Central memory CD4-positive, alpha-beta T cell (primary cell): ENCODE measurements at regions not wholly inside any gene's neighbourhood (a gene's known extent, or its start where the extent isn't known, plus 50 kb on each side); places are given as distances from the start of the nearest gene placed in this dataset.
"Not testable (repeated sequence)": the region's sequence is repeated elsewhere in the genome, so short reads cannot be mapped to it uniquely, and the experiment has no call there.

ENCODE experiments used
- DNase-seq: peaks from one replicate; pipeline ENCODE4 v3.0.0; 2022

DNA sequence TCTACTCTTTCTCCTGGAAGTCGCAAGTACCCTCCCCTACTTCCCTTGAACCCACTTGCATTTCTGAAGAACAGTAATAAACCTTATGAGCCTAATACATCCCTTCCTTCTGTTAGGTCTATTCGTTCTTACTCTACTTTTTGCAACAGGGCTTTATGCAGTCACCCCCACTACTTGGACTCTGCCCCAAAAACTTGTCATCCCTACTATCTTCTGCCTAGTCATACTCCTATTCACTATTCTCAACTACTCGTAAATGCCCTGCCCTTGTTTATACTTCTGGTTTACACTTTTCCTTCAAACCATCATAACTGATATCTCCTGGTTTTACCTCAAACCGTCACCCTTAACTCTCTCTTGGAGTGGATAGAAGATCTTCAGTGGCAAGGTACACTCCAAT, 55.2 kb upstream of the SLIT2 start:
- no peak for DNase-seq

DNA sequence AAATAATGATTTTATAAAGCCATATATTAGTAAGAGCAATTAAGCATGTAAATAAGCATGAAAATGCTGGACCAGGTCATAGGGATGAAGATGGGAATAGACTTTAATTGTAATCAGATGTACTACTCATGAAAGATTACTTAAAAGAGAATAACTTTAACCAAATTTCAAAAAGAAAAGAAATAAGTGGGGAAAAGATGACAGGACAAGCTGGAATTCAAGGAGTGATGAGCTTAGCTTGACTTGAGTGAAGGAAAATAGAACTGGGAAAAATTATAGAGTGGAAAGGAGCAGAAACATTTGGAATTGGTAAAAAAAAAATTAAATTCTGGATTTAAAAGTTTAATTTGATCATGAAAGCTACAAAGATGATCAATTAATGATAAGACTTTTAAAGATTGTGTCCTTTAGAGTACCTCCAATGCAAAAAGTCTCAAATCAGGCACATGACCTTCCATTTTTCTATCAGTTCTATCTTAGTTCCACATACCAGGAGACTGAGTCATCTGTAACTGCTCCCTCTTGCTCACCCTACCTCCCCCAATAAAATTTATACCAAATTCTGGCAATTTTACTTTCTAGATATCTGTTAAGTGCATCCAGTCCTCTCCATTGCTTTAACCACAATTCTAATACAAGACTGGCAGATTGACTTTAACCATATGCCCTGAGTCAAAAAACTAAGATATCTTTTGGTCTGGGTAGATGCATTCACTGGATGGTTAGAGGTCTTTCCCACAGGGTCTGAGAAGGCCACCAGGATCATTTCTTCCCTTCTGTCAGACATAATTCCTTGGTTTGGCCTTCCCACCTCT, 56.4 kb upstream of the SLIT2 start:
- DNase-seq: no peak

DNA sequence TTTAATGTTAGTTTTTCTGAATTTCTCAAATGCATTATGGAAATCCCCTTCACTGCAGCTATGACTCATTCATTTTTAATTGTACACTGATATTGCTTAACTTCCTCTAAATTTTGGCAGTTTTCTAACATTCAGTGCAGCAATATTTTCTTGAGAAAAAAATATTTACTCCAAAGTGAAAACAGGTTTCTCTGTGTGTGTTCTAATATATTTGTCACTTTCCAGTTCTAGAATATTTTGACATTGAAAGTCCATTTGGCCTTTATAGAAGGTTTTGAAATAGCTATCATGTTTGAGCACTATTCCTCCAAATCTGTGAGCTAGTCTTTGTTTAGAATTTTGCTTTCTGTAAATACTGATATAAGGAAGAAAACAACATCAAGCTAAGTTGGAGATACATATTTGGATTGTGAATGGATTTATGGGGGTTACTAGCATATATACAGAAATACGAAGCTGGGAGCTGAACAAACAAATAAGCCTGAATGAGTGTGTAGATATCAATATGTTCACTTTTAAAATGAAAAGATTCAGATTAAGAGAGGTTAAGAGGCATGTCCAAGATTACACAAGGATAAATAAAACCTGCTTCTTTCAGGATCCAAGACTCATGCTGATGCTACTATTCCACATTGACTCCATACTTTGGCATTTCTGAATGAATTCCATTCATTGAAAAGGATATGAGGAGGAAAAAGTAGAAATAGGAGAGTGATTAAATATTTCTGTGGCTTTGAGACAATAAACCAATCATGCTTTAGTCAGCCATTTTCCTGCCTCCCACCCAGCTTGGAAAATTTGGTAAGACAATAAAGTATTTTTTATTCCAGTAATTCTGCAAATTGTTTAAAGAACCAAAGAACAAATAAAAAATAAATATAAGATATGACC, 57.3 kb upstream of the SLIT2 start:
- DNase-seq: no peak

DNA sequence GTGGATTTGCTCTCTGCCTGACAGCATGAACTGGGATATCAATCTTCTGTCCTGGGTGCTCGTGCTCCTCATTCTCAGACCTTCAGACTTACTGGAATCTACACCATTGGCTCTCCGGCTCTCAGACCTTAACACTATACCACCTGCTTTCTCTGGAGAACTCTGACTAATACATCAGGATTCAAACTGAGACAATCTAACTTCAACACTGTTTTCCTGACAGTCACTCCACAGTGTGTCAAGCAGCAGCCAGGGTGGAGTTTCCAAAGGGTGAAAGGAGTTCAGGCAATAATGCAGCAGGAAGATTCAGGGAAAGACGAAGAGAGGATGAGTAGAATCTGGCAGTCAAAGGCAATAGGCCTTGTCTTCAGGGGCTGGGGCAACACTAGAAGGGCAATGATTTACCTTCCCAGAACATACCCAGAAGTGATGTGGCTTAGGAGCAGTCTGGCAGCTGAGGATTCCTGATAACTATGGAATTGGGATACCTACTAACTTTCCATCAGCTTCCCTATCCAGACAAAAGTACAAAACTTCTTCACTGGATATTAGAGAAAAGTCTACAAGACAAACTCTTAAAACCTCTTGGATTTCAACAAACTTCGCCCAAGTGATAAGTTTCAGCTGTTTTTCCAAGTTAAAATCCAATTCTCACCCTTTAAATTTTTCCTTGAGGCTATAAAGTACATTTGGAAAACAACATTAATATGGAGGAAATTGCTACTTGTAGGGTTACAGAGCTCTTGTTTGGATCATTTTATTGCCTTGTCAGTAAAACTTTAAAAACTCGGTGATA, 58.4 kb upstream of the SLIT2 start:
- DNase-seq: no peak

DNA sequence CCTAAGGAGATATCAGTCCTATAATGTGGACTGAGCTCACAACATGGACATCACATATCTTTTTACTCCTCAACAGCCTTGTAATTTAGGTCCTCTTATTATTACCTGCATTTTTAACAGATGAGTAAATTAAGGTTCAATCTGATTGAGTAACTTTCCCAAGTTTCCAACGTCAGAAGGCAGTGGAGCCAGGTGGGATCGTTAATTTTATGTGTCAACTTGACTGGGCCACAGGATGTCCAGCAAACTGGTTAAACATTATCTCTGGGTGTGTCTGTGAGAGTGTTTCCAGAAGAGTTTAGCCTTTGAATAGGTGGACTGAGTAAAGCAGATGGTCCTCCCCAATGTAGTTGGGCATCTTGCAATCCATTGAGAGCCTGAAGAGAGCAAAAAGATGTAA, 59.0 kb upstream of the SLIT2 start:
- no peak for DNase-seq

DNA sequence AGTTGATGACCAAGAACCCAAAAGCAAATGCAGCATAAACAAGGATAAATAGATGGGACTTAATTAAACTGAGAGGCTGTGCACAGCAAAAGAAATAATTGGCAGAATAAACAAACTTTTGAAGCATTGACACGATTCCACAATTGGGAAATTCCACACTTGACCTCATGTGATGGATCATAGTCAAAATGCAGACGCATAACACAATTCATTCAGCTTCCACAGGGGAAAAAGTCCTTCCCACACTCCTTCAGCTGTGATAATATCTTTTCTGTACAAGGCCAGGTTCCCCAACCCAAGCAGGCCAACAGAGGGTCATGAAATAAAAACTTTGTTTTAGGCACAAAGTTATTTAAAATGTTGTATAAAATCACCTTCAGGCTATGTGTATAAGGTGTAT, 66.6 kb upstream of the SLIT2 start:
- DNase-seq: no peak

DNA sequence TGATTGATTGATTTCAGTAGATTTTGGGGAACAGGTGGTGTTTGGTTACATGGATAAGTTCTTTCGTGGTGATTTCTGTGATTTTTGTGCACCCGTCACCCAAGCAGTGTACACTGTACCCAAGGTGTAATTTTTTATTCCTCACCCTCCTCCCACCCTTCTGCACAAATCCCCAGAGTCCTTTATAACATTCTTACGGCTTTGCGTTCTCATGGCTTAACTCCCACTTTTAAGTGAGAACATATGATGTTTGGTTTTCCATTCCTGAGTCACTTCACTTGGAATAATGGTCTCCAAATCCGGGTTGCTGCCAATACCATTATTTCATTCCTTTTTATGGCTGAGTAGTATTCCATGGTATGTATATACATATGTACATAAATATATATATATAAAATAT, 68.6 kb upstream of the SLIT2 start:
- DNase-seq: not testable (repeated sequence)

DNA sequence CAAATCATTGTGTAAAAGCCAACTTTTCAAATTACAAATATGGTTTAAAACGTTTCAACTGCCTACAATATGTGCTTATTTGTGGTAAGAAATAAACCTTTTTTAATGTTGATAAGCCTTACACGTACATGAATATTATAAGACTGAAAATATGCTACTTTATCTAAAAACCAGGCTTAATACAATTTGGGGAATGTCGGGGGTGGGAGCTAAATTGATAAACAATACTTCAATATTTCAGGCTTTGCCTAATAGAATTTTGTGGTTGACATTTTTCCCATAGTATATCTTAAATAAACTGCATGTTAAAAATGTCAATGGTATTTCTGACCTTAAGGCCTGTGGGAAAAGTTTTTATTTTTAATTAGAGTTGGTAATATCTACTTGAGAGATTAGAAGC, 69.8 kb upstream of the SLIT2 start:
- DNase-seq: no peak

DNA sequence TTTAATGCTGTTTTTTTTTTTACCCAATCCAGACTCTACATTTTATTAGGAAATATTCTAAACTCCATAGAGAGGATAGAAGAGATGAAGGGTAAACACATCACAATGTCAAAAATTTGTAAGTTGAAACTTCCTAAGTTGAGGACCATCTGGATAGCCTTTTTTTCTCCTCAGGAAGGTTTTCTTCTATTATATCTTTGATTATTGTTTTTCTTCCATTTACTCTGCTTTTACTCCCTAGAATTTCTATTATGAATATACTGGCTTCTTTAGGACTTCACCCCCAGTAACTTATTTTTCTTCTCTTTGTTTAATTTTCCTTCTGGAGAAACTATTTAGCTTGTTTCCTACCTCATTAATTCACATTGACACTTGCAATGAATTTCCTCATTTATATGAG, 71.2 kb upstream of the SLIT2 start:
- DNase-seq: no peak

DNA sequence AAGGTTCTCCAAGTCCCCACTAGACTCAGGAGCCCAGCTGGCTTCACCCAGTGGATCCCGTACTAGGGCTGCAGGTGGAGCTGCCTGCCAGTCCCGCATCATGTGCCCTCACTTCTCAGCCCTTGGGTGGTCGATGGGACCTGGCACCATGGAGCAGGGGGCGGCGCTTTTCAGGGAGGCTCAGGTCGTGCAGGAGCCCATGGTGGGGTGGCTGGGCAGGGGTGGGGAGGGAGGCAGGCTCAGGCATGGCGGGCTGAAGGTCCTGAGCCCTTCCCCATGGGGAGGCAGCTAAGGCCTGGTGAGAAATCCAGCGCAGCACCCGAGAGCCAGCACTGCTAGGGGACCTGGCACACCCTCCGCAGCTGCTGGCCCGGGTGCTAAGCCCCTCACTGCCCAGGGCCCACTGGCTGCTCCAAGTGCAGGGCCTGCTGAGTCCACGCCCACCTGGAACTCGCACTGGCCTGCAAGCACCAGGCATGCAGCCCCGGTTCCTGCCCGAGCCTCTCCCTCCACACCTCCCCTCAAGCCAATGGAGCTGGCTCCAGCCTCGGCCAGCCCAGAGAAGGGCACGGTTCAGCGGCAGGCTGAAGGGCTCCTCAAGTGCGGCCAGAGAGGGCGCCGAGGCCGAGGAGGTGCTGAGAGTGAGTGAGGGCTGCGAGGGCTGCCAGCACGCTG, 72.7 kb upstream of the SLIT2 start:
- DNase-seq: no peak

DNA sequence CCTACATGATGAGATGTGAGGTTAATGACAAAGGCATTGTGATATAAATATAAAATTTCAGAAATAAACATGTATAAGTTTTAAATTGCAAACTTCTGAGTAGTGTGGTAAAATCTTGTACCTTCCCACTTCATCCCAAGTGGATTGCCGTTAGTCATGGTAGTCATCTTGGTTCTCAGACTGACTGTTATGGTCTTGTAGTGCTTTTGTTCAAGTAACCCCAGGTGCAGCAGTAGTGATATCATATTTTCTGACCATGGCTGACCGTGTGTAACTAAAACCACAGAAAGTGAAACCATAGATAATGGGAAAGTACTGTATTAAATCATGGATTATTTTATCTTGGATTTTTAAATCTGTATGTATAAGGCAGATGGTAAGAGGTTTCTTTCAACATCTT, 74.8 kb upstream of the SLIT2 start:
- no peak for DNase-seq

DNA sequence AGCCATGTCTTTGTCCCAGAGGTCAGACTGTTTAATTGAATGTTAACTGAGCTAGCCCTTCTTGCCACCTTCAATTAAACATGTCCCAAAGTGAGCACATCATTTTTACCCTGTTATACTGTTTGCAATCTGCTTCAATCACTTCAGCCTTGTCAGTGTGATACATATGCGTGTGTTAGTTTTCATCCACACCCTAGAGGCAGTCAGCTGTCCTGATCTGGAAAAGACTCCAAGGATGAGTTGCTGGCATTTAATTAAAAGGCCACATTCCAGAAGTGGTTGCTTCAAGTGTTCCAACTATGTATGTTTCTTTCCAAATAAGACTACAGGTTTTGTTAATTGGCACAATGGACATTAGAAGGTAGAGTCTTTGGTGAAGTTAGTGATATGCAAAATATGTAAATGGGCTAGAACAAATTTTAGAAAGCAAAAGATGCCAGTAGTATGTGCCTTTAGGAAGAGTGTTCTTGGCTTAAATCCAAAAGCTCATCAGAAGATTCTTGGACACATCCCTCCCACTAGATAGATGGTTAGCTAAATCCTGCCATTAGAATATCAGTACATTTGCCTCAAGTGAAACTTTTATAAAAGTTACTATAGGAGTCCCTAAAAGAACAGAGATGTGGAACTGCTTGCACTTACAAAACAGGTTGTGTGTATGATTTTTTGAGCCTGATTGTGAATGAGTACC, 79.5 kb upstream of the SLIT2 start:
- no peak for DNase-seq

DNA sequence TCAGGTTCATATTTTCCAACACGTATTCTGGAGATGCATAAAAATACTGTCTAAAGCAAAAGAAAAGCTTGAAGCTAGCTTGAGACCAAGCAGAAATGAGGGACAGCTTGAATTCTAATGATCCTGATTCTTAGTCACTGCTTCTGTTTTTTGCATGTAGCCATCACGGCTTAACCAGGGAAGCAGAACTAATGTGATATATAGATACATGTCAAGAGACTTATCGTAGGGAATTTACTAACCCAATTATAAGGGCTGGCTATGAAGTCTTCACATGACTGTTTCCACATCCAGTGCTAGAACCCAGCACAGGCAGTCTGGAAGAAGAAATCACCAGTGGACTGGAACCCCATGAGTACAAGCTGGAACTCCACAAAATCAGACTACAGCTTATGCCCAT, 85.2 kb upstream of the SLIT2 start:
- no peak for DNase-seq

DNA sequence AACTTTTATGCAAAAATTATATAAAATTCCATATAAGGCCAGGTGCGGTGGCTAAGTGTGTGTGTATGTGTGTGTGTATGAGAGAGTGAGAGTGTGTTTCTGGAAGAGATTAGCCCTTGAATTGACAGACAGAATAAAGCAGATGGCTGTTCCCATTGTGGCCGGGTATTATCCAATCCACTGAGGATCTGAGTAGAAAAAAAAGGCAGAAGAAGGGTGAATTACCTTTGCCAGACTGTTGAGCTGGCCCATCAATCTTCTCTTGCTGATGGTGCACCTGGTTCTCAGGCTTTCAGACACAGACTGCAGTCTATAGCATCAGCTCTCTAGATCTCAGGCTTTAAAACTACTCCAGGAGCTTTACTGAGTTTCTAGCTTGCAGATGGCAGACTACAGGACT, 92.2 kb upstream of the SLIT2 start:
- no peak for DNase-seq

DNA sequence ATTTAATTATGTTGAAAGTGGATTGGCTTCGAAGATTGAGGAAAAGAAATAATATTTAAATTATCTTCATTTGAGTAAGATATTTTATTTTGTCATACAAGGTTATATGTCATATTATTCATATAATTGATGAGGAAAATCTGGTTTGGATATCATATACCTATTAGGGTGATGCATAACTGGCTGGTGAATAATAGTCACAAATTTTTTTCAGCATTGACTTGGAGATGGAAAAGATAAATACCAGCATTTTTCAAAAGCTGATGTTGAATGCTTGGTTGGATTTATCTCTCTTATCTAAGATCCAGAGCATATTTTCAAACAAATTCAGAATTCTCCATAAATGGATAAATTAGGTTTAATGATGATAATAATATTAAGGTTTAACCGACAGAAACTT, 93.5 kb upstream of the SLIT2 start:
- no peak for DNase-seq

DNA sequence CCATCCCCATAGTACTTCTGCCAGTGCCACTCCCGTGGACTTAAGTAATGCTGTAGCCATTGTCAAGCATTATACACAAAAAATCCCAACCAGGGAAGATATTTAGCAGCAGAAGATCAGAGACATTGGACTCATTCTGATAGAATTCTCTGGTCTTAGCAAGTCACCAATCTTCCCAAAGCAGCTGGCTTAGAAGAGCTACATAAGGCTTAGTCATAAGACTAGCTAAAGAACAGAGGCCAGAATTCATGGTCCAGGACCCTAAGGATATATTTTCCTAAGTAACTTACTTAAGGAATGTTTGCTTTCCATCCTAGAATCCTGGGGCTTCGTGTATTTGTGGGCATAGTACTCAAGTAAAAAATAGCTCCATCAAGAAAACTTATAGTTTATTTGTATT, 100.3 kb upstream of the SLIT2 start:
- DNase-seq: no peak

DNA sequence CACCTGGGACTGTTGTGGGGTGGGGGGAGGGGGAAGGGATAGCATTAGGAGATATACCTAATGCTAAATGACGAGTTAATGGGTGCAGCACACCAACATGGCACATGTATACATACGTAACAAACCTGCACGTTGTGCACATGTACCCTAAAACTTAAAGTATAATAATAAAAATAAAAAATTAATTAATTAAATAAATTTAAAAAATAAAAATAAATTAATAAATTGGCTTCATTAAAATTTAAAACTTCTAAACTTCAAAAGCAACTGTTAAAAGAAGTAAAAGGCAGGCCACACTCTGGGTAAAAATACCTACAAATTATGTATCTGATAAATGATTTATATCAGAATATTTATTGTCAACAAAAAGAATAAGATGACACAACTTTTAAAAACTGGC, 102.6 kb upstream of the SLIT2 start:
- DNase-seq: not testable (repeated sequence)

DNA sequence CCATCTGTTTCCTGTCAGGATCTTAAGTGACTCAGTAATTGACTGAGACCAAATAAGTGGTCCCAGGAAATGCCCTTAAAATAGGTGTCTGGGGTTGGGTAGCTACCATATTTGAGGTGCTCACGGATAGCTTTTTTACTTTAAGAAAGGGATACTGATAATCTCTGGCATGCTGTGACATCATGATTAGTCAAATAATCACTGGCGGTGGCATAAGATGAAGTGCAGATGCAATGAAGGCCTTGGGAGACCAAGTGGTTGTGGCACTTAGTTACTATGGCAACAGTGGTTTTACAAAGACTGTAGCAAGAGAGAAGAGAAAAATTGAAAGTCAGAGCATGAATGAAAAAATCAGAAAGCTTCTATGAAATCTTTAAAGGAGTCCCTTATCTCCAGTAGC, 114.5 kb upstream of the SLIT2 start:
- DNase-seq: no peak

DNA sequence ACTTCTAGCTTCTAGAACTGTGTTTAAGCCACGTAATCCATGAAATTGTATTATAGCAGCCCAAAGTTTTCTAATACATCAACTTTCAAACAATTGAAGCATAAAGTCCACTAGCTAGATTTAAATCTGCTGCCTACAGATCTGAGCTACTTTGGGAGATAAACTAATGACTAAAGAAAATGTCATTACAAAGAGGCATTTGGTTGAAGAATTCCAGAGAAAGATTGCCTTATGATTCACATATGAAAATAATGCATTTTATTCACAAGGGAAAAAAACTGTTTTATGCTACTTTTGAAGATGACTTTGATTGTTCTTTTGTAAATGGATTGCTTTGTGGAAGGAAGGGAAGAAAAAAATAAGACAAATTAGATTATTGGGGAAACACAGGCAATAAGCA, 124.1 kb upstream of the SLIT2 start:
- no peak for DNase-seq

DNA sequence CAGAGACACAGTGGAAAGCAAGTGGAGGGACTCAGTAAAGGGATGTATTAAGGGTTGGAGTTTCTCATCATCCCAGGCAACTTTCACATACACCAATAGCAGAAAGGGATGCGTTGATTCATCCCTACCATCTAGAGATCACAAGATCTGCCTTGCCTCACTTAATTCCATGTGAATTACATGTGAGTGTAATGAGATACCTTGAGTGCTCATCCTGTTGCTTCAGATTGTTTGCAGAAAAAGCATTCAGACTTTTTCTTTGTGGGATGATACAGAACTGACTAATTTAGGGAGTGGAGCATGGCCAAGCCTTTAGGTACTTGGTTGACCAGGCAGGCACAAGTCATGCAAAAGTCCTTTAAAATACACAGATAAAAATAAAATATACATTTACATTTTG, 124.8 kb upstream of the SLIT2 start:
- no peak for DNase-seq

DNA sequence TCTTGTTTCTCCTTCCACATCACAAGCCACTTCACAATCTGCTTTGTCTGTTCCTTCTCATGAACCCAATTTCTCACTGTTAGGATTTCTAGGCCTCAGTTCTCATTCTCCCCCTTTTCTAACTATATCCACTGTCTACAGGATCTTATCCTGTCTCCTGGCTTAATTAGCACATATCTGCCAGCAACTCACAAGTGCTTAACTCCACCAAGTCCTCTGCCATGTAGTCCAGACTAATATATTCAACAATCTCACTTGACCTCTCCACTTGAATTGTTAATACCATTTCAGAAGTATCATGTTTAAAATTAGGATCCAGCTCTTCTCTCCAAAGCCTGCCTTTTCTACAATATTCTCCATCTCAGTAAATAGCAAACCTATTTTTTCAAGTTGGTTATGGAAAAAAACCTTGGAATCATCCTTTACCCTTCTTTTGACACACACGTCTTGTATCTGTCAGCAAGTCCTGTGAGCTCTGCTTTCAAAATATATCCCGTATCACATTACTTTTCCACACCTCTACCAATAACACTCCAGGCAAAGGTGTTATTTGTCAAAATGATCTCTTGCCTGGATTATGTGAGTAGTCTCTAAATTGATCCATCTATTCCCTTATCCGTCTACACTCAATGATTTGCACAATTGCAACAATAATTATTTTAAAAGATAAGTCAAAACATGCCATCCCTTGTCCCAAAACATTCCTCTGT, 127.2 kb upstream of the SLIT2 start:
- DNase-seq: no peak
